ENCODE measurements at regions not wholly inside any gene's neighbourhood (a gene's known extent, or its start where the extent isn't known, plus 50 kb on each side); places are given as distances from the start of the nearest gene placed in this dataset.

DNA sequence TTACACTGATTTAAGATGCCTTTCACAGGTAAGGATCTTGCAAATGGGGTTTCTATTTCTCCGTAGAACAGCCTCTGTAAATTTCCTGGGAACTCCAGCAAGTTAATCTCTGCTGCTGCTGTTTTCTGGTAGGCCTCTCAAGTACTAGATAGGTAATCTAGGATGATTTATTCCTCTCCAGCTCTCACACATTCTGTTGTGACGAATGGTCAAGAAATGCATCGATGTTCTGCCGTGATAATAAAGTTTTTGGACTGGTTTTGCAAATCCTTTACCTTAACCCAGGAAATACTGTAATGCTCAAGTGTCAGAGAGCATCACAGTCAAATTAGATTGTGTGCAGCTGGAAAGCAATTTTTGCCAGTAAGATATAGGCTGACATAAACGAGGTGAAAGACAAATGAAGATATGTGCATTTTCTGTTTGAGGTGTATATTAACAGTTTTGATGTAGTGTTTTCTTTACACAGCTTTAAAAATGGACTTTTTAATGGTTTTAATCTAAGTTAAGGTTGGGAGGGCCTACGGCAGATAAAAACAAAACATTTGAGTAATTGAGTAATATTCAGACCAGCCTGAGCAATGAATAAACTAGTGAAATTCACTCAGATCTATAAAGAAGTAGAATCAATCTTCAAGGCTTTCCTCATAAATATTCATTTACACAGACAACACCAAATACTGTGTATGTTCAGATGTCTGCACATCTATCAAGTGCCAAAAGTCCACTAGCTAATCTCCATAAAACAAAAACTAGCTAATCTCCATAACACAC lies 300.6 kb upstream of the EDIL3 start:
- no peak for TF ChIP-seq FOSB (CRISPR knock-in tag; IDR thresholded peaks at IDR 0.05)
- TF ChIP-seq, protein P1, sequence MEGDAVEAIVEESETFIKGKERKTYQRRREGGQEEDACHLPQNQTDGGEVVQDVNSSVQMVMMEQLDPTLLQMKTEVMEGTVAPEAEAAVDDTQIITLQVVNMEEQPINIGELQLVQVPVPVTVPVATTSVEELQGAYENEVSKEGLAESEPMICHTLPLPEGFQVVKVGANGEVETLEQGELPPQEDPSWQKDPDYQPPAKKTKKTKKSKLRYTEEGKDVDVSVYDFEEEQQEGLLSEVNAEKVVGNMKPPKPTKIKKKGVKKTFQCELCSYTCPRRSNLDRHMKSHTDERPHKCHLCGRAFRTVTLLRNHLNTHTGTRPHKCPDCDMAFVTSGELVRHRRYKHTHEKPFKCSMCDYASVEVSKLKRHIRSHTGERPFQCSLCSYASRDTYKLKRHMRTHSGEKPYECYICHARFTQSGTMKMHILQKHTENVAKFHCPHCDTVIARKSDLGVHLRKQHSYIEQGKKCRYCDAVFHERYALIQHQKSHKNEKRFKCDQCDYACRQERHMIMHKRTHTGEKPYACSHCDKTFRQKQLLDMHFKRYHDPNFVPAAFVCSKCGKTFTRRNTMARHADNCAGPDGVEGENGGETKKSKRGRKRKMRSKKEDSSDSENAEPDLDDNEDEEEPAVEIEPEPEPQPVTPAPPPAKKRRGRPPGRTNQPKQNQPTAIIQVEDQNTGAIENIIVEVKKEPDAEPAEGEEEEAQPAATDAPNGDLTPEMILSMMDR (IDR thresholded peaks at IDR 0.05), result no peak
